GM21619 (cell line): ENCODE measurements at regions not wholly inside any gene's neighbourhood (a gene's known extent, or its start where the extent isn't known, plus 50 kb on each side); places are given as distances from the start of the nearest gene placed in this dataset.
"Not testable (repeated sequence)": the region's sequence is repeated elsewhere in the genome, so short reads cannot be mapped to it uniquely, and the experiment has no call there.

ENCODE experiments used
- ATAC-seq: cut with Tn5 transposase; IDR thresholded peaks from one replicate; pipeline ENCODE4 v1.9.1; 2021; ENCODE audit not compliant: unreplicated experiment

DNA sequence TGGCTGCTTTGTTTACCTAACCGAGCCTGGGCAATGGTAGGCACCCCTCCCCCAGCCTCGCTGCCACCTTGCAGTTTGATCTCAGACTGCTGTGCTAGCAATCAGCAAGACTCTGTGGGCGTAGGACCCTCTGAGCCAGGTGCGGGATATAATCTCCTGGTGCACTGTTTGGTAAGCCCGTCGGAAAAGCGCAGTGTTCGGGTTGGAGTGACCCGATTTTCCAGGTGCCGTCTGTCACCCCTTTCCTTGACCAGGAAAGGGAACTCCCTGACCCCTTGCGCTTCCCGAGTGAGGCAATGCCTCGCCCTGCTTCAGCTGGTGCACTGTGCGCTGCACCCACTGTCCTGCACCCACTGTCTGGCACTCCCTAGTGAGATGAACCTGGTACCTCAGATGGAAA is 482.2 kb upstream of the SMC2 start:
- ATAC-seq: not testable (repeated sequence)

DNA sequence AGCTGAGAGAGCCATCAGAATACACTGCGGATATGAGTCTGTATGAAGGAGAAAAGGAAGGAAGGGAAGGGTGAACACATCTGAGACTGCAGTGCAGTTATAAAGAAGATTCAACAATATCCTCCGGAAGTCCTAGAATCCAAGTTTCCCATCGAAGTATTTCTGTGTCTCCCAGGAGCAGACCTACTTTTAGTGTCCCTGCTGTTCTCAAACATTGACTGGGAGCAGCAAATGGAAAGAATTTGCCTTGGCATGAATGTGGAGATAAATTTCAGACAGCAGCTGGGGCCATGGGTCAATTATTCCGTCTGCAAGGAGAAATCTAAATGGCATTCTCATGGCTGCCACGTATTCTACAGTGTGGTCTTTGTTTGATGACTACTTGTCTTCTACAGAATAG is 478.1 kb upstream of the SMC2 start:
- no peak for ATAC-seq

GRCh38 chr9:103617046-103617445 is 477.1 kb upstream of the SMC2 start:
- ATAC-seq: no peak

GRCh38 chr9:103625161-103625804 is 468.8 kb upstream of the SMC2 start:
- no peak for ATAC-seq

DNA sequence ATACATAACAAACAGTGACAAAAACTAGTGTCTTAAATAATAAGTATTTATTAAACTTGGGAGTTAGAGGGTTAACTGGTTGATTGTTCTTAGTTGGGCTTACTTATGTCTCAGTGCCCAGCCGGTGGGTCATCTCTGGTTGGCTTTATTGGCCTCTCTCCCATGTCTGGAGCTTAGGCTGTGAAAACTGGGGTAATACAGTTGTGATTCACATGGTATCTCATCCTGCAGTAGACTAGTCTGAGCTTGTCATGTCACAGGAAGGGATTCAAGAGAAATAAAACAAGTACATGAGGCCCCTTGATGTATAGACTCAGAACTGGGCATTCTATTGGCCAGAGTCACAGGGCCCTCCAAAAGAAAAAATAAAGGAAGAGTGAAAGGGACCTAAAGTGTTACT is 466.4 kb upstream of the SMC2 start:
- no peak for ATAC-seq

DNA sequence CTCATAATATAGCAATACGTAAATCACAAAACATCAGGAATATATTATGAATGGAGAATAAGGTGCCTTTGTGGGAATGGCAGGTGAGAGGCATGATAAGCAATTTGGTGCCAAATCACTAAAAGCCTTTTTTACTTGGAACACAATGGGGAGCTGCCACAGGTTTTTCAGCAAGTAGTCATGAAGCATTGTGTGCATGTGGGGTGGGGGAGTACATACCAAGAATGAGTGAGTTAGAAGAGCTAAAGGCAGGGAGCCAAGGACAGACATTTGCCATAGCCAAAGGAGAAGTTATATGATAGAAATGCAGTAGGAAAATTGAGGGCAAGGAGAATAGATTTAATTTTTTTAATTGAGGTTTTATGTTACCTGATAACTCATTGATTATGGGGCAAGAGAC is 445.0 kb upstream of the SMC2 start:
- no peak for ATAC-seq

- ATAC-seq: no peak
These were observed 436.0 kb upstream of the SMC2 start for GRCh38 chr9:103658156-103658555.

GRCh38 chr9:103660830-103661229 is 433.3 kb upstream of the SMC2 start:
- ATAC-seq: no peak

DNA sequence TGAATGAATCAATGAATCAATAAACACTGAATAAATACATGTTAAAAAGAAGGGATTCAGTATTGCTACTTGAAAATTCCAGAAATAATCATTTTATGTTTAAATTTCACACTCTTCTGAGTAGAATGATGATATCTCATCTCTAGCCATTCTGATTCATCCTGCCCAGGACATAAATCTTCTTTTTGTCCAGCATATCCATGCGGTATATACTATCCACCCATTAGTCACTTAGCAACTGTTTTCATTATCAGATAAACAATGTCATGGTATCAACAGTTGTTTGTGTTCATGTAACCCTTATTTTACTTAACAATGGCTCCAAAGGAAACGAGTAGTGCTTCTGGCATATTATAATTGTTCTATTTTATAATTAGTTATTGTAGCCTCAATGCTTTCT is 432.4 kb upstream of the SMC2 start:
- no peak for ATAC-seq

DNA sequence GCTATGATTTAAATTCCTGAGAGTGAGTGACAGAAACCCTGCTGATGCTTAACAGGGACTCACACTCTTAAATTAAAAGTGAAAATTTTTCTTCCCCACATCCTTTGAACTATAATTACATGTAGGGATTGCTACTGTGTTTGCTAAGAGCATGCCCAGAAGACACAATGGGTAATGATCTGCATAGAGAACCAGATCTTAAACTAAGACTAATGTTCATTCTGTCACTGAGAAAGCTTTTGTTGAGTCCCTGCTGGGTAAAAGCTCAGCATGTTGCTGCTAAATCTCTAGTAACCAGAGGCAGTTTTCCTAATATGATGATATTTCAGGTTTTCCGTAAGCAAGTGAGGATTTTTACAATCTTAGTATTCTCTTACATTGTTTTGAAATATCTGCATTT is 424.8 kb upstream of the SMC2 start:
- ATAC-seq: no peak

GRCh38 chr9:103674271-103674670 is 419.8 kb upstream of the SMC2 start:
- ATAC-seq: no peak

DNA sequence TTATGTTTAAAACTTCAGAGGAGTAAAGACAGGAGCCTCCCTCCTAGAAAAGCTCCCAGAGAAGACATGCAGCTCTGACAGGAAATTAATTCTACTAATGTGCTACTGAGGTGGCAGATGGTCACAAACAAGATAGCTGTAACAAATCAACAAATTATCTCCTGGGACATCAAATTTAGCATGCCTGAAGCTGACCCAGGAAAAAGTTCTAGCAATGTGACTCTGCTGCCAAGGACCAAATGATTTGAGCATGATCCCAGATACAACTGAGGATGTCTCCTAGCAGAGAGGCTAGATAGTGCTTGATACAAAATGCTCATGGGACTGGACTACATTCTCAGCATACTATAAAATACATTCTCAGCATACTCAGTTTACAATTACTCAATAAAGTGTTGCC is 413.5 kb upstream of the SMC2 start:
- no peak for ATAC-seq

DNA sequence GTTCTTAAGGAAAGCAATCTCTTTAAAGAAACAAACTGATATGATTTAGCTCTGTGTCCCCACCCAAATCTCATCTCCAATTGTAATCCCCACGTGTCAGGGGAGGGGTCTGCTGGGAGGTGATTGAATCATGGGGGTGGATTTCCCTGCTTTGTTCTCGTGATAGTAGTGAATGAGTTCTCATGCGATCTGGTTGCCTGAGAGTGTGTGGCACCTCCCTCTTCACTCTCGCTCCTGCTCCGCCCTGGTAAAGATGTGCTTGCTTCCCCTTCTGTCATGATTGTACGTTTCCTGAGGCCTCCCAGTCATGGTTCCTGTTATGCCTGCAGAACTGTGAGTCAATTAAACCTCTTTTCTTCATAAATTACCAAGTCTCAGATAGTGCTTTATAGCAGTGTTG is 412.7 kb upstream of the SMC2 start:
- ATAC-seq: no peak

DNA sequence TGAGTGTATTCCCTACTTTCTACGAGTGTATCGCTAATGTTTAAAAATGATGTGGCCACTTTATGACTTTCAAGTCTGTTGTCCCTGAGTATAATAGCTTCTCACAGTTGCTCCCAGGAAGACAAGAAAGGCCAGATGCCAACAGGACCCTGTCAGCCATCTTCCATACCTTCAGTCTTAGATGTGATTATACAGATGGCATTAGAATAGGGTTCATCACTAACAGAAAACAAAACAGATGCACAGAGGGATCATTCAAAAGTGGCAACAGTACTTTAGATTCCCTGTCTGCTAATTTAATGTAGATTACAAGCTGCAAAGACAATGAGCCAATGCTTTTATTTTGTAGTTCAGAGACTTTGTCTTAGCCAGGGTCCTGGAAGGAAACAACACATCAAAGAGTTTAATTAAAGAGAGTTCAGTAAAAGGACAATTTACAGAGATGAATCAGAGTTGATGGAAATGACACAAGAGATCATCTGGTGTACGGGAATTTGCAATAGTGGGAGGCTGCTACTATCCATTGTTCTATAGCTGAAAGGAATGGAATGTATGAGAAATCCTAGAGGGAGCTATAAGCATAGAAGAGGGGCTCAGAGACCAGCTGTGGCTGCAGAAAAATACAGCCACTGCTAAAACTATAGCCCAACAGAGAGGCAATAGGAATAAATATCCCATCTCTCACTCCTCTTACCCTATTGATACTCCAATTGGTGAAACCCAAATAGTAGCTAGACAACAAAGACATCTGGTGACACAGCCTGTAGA is 393.7 kb upstream of the SMC2 start:
- no peak for ATAC-seq

DNA sequence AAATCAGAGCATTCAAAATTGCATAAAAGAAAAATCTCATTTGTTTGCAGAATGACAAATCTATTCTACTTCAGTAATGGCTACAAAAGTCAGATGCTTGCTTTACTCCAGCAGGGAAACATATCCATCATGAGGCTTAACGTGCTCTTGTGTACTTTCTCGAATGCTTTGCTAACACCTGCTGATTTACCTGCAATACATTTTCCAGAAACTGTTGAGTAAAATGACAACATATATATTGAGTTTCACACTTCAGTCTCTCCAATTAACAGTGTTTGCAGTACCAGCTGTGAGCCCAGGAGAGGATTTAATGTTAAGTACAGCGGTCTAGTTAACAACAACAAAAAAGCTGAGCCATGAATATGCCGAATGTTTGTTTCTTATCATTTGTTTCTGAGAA is 391.5 kb upstream of the SMC2 start:
- no peak for ATAC-seq

GRCh38 chr9:103707181-103707580 is 386.9 kb upstream of the SMC2 start:
- ATAC-seq: no peak

- no peak for ATAC-seq
These were observed 384.7 kb upstream of the SMC2 start for GRCh38 chr9:103709366-103709765.

GRCh38 chr9:103713631-103714030 is 380.5 kb upstream of the SMC2 start:
- ATAC-seq: no peak

DNA sequence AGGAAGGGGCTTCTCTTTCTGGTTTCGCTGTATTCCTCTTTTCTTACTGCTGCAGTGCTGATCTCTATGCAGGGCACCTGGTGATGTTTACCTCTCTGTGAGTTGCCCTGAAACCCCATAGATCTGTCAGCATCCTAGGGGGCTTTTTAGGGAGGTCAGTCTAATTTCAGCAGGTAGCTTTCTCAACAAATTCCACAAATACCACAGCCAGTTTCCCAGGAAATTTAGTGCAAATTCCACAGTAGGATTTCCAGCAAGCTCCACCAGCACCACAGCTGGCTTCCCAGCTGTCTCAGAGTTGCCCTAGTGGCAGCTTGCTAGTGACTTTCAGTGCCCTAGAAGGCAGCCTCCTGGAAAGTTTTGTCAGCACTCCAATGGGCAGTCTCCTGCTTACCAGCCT is 379.1 kb upstream of the SMC2 start:
- ATAC-seq: no peak

DNA sequence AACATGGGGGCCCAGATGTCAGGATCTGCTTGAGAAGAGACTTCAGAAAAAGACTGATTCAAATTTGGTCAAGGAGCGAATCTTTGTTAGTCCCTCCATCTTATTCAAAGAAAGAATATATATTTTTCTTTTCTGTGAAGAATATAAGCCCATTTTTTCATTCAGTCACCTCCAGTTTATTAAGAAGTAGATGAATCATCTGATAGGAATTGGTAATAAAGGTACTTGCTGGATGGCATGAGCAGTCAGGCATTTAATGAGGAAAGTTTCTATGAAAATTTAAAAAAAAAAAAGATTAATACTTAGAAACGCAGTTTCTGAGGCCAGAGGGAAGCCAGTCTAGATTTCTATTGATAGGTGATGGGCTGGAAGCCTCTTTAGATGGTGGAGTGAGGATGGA is 373.1 kb upstream of the SMC2 start:
- ATAC-seq: no peak

DNA sequence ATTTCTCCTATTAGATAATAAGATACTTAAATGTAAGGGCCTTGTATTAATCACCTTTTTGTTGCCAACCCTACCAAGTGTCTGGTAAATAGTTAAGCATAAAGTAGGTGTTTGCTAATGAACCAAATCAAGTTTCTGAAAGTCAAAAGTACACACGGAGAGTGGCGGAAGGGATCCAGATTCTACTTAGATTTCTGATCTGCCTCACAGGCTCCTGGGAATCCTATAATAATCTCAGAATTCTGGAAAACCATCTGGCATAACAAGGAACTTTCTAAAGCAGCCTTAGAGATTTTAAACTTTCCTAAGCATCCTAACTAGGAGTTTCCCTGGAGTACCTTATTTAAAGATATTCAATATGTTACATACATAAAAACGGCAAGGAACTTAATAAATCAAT is 363.2 kb upstream of the SMC2 start:
- no peak for ATAC-seq

DNA sequence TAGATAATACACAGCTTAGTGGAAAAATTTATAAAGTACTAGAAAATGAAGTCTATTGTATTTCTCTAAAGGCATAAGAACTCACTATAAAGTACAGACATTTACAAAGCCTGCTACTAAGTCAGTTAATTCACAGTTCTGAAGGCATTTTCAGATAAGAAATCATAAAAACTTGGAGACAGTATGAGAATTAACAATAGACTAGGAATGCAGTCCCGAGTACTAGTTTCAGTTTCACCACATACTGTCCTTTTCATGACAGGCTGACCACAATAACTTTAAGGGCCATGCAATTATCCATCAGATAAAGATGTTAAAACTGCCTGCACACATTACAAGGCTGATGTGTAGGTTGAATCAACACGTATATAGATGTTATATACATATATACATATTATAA is 362.6 kb upstream of the SMC2 start:
- no peak for ATAC-seq

- no peak for ATAC-seq
These were observed 359.6 kb upstream of the SMC2 start for GRCh38 chr9:103734471-103734870.
